GM19351 (cell line): ENCODE measurements at regions not wholly inside any gene's neighbourhood (a gene's known extent, or its start where the extent isn't known, plus 50 kb on each side); places are given as distances from the start of the nearest gene placed in this dataset.

Source experiments
- ATAC-seq: cut with Tn5 transposase; IDR thresholded peaks from one replicate; pipeline ENCODE4 v1.9.1; 2021; ENCODE audit warnings: mild to moderate bottlenecking, moderate library complexity; ENCODE audit not compliant: unreplicated experiment

DNA sequence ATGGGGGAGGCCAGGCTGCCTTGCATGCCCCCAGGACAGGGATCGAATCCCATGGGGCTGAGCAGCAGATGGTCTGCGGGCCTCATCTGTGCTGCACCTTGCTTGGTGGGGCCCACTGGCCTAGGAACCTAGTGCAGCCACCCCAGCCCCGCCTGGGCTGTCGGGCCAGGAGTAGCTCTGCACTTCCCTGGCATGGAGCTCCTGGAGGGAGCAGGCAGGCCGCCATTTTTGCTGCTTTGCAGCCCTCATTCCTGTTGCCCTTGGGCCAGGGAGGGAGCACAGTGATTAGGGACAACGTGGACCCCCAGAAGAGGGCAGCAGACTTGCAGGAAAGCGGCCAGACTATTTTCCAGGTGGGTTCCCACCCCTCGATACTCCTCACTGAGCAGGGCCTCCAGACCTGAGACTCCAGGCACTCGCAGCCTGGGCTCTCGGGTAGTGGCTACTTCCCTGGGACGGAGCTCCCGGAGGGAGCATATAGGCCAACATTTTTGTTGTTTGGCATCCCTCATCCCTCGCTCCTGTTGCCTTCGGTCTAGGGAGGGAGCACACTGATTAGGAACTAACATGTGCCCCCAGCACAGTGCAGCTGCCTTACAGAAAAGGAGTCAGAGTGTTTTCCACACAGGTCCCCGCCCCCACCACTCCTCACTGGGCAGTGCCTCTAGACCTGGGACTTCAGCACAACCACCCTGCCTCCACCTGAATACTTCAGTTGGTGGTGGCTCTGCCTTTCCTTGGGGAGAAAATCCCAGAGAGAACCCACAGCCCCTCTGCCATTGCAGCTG, 99.5 kb downstream of the MAIP1 start:
- ATAC-seq = no peak

DNA sequence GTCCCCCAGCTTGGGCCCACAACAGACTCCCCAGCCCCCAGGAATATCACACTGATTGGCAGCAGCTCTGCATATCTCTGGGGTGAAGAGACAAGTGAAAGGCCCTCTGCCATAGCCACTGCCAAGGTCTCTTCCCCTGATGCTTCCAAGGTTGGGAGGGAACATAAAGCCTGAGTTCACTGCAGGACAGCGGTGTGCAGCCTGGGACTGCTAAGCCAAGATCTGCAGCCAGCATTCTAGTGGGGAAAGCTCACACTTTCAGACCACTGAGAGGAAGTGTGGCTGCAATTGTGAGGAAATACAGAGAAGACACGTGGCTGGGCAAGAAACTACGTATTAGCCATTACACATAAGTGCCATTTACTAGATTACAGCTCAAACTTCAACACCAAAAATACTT, 100.7 kb downstream of the MAIP1 start:
- ATAC-seq = no peak

DNA sequence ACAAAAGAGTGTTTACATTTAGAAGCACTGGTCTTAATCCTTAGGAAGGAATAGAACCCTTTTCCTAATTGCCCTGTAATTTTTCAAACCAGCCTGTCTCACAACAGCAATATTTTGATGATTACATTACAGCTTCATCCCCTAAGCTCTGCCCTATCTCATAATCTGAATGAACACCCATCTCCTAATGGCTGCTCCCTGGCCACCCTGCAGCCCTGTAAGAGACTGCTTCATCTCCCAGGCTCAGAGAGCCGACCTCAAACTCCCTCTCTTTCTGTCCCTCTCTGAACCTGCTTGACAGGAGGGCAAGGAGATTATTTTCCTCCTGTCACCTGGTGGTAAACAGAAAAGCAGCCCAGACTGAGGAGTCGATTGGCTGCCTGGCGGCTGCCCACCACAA, 107.8 kb downstream of the MAIP1 start:
- no peak for ATAC-seq

DNA sequence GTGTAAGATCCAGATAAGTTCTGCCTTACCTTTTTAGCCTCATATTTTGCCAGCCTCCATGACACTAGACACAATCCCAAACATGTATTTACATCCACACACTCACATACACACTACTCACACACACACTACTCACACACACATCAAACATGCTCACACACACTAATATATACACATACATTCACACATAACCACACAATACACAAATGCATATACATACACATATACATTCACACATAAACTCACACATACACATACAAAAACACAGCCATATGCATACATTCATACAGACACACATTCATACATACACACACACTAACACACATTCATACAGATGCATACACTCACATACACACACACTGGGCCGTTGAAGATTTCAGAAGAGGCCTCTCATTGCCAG, 109.5 kb downstream of the MAIP1 start:
- ATAC-seq = no peak

DNA sequence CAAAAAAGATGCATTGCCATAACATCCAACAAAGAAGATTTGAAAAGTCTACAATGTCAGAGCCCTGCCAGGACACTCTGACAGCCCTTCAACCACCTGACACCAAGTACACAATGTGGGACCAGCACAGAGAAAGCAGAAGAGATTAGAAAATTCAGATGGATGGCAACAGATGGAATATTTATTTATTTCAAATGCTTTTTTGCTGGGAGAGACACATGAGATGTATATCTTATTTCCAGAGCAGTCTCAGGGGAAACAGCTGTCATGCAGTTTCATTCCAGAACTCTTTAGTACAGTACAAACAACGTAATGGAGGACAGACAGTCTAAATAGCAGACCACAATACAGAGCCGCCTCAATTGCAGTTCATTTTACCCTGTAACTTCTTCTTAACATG, 110.1 kb downstream of the MAIP1 start:
- ATAC-seq = no peak

DNA sequence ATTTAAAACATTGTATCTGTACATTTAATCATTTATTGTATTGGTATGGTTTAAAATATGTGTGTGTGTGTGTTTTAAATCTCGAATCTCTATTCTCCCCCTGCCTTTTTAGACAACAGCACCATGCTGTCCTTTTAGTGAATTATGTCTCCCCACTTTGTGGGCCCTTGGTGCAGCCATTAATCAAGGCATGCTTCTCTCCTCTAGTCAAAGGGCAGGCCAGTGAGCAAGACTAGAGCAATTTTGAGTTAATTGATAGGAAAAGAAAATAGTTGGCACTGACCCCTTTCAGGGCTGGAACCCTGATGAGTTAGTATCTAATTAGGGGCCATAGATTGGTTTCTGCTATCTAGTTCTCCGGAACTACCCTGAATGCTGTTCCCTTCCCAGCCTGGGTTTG, 111.0 kb downstream of the MAIP1 start:
- no peak for ATAC-seq

DNA sequence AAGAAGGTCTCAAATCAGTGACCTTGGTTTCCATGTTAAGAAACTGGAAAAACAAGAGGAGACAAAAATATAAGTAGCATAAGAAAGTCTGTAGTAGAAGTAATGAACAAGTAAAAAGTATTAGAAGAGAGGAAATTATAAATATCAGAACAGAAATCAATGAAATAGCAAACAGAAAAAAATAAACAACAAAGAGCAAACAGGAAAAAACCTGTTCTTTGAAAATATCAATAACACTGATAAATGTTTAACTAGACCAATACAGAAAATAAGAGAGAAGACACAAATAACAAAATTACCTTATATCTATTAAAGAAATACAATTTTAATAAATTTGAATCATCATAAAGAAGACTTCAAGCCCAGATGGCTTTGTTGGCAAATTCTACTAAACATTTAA, 113.3 kb downstream of the MAIP1 start:
- no peak for ATAC-seq

DNA sequence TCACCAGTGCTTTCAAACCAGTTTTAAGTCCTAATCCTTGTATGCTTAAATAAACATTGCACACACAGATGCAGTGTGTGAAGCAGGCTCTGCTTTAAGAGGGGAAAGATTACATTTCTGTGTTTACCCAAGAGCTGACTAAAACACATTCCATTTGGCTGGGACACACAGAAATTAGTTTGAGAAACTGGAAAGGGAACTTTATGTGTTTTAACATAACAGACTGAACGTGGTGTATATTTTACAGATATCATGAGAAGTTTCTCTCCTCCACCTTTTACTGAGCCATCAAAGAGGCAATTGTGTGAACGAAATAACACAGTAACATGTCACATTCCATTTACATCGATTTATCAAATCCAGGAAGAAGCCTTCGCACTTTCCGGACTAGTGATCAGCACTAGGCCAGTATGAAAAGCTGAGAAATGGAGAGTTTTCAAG, 121.8 kb downstream of the MAIP1 start:
- ATAC-seq = no peak

DNA sequence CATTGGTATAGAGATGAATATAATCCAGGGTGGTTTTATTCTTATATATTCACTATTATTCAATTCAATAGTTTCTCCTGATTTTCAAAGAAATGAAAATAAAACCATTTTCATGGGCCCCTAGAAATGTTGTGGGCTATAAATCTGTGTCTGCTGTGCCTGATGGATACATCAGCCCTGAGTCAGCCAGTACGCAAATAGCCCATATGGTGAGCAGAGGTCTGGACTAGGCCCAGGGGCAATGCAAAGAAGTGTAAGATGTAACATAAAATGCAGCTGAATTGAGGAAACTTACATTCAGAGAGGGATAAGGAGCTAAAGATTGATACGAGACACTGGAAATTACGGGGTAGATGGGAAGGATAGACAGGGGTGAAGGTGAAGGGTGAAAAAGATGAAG, 122.5 kb downstream of the MAIP1 start:
- ATAC-seq = no peak

DNA sequence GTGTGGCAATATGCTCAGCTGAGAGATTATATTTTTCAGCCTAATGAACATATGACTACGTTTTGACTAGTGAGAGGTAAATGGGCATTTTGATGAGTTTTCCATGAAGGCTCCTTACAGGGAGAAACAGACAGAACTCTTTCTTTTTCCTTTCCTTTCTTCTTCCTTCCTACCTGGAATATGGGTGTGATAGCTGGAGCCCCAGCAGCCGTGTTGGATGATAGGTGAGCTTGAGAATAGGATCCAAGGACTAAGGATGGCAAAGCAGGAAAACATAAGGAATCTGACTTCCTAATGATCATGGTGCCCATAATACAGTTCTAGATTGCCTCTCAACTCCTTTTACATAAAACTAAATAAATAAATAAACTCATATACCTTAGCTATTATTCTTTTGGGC, 124.0 kb downstream of the MAIP1 start:
- no peak for ATAC-seq

DNA sequence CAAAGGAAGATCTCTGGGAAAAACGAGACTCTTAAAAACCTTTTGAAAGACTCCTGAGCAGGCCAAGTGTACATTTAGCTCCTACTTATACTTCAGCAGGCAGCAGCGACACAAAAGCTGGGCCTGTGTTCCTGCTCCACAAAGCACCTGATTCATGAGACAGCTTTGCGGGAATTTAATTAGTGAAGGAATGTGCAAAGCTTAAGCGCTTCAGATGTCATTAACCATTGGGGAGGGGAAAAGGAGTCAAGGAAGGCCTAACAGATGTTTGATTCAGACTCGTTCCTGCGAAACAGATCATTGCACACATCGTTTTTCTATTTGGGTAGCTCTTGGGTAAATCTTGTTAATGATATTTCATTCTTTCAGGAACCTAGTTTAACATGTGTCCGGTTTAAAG, 125.9 kb downstream of the MAIP1 start:
- ATAC-seq = no peak

DNA sequence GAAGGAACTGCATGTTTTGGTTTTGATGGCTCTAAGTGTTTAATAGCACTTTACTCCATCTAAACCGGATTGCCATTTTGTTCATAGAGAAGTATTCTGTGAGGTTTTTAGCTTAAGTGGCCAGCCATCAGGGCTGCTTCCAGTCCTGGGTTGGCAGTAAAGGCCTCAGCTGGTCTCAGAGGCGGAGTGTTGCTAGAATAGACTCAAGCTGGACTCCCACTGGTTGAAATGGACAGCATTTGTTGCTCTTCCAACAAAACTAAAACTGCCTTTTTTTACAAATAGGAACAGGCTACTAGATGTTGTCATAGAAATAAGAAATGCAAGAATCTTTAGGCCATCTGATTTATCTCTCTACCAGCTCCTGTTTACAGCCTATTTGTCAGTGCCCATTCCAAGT, 126.4 kb downstream of the MAIP1 start:
- ATAC-seq = no peak

DNA sequence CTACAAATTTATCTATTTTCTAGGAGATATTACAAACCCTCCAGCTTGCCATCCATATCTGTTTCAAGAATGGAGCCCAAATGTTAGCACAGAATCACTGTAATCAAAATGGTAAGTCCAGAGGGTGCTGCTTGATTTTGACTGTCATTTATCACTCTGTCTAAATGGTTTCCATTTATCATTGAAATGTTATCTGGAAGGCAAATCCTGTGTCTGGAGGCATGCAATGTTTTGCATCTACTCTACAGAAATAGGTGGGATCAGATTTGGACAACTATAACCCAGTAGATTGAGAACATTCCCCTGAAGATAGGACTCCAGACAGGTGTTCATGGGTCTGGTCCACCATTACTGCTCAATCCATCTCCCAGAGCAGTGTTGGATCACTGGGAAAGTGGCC, 128.7 kb downstream of the MAIP1 start:
- ATAC-seq = no peak

DNA sequence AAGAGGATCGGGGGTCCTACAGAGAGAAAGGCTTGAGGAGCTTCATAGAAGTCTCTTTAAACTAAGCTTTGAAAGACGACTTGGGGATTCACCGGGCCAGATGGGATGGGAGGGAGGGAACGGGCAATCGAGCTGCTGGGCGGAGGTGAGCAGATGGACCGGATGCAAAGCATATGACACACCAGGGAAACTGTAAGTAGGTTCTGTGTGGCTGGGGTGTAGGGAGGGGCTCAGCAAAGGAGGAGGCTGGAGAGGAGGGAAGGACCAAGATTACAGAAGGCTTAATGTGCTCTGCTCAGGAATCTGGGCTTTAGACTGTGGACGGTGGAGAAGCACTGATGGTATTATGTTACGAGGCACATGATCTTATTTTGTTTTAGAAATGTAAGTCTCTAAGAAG, 131.5 kb downstream of the MAIP1 start:
- ATAC-seq = no peak

DNA sequence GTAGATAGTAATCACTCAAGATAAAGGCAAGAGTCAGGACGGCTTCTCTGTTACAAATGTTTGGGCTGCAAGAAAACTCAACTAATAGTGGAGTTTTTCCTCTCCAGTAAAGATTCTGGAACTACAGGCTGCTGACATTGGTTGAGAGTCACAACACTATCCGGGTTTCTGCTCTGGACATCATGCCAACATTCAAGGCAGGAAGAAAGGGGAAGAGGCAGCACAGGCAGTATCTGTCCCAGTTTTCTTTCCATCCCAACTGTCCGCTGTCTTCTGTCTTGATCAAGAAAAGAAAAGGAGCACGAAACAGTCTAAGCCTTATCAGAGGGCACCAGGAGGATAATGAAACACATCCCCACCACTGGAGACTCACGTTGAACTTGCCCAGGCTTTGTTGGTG, 132.1 kb downstream of the MAIP1 start:
- ATAC-seq = no peak

DNA sequence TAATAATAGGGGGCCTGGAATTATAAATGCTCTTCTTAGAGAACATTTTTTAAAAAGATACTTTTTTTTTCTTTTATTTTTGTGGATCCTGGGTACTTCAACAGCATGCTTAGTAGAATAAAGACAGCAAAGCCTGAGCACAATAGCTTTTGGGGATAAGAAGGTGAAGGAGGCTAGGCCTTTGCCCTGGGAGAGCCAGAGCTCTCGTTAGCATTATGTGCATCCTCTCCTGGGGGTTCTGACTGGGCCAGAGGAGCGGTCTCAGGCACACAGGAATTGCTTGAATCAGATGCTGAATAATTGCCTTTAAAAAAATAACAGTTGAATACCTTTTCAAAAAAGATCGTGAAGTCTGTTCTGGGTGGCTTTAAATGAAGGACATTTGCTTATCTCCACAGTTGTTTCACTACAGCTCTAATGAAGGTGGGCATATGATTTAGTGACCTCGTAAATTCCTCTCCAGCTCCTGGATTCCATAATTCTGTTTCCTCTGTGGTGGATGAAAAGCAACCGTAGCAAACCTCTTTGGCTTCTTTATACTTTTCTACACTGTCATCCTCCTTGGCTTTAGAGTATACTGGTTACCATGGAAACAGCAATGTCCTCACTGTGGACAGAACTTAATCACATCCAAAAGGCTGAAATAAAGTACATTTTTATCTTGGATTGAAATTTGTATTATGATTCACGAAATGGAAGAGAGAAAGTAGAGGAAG, 133.8 kb downstream of the MAIP1 start:
- ATAC-seq = no peak

DNA sequence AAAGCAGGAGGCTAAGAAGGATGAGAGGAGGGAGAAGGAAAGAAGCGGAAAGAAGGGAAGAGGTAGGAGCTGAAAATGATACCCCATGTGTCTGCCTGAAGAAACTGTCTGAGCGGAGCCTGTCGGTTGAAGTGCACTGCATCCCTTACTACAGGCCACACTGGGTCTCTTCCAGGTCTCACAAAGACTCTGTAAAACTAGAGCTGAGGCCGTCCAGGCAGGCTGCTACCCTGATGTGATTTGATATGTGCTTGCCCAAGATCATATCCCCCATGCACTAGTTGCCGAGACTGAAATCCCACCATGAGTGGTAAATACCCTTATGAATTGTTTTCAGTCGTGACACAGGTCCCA, 134.4 kb downstream of the MAIP1 start:
- ATAC-seq = no peak

DNA sequence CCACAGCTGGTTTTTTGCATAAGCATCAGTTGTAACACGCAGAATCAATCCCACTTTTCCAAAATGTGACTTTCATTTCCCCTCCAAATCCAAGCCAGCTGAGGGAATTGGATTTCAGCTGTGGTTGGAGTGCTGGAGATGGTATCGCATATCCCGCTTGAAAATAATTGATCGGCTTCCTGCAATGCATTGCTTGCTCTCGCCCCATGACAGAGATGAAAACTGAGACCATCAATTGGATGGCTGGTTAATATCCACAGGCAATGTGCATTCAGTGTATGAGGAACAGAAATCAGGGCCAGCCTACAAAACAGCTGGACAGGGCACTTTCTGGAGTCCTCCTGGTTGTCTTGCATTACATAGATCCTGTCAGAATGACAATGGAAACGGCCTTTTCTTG, 135.3 kb downstream of the MAIP1 start:
- ATAC-seq = no peak

DNA sequence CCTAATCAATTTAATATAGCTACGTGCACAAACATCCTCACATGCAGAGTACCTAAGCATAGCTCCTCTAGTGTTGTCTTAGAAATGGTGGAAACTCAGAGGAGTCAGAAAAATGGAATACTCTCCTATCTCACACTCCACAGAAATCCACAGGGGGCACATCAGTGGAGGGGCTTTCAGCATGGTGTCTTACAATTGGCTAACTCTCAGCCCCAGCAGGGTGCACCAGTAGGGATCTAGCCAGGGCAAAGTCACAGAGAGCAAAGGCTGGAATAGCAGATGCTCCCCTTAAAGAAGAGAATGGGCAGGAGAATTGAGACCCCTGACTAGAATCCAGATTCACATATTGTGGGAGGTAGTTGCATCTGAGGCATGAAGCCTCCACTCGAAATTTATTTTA, 135.7 kb downstream of the MAIP1 start:
- no peak for ATAC-seq

DNA sequence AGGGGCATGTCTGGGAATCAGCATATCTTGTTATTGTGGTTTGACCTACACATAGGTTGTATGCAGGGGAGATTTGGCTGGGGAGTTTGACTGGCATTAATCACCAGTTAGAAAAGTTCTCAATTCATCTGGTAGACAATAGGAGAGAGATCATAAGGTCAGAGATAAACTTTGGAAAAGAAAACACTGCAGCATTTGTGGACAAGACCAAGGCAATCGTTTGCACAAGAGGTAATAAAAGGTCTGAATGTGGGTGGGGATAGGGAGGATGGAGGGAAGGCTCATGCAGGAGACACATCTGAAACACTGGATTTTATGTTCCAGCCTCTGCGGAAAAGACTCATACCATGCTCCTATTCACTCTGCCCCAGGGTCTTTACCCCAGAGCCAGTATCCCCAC, 136.9 kb downstream of the MAIP1 start:
- ATAC-seq = no peak

DNA sequence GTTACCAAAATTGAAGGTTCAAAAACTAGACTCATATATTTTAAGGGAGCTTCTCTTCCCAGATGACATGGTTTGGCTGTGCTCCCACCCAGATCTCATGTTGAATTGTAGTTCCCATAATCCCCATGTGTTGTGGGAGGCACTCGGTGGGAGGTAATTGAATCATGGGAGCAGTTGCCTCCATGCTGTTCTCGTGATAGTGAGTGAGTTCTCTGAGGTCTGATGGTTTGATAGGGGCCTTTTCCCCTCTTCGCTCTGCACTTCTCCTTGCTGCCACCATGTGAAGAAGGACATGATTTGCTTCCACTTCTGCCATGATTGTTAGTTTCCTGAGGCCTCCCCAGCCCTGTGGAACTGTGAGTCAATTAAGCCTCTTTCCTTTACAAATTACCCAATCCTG, 140.1 kb downstream of the MAIP1 start:
- ATAC-seq = no peak

DNA sequence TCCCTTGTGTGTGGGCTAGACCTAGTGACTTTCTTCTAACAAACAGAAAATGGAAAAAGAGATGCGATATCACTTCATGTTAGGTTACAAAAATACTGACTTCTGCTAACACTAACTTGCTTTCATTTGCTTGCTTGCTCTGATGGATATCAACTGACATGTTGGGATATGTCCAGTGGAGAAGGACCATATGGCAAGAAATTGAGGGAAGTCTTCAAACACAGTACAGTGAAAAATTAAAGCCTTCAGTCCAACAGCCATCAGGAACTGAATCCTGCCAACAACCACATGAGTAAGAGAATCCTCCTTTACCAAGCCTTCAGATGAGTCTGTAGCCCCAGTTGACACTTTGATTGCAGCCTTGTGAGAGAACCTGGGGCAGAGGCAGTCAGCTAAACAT, 143.9 kb downstream of the MAIP1 start:
- ATAC-seq = no peak

DNA sequence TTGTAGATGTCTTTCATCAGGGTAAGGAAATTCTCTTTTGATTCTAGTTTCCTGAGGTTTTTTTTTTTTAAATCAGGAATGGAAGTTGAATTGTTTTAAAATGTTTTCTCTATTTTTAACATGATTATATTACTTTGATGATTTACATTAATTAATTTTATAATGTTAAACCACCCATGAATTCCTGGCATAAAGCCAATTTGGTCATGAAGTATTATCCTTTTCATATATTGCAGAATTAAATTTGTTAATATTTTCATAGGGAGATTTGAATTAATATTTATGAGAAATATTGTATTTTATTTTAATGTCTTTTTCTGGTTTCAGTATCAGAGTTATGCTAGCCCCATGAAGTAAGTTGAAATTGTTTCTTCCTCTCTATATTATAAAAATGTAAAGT, 144.6 kb downstream of the MAIP1 start:
- ATAC-seq = no peak
